D721Med (cell line): ENCODE measurements at regions not wholly inside any gene's neighbourhood (a gene's known extent, or its start where the extent isn't known, plus 50 kb on each side); places are given as distances from the start of the nearest gene placed in this dataset.

ENCODE experiments used
- DNase-seq: peaks from one replicate; pipeline ENCODE4 v3.0.0; 2011; ENCODE audit warnings: low spot score; ENCODE audit not compliant: insufficient read length
- FAIRE-seq: peaks from 2 replicates; lab custom pipeline; 2011; peaks lifted over from hg19 to GRCh38; lab: Jason Lieb, UNC
- TF ChIP-seq, protein P1 (sequence below): IDR thresholded peaks from 2 replicates; pipeline ENCODE4 v1.5.1; 2012; ENCODE audit warnings: mild to moderate bottlenecking, control low read depth; ENCODE audit not compliant: insufficient read depth; ENCODE audit errors: missing control alignments

DNA sequence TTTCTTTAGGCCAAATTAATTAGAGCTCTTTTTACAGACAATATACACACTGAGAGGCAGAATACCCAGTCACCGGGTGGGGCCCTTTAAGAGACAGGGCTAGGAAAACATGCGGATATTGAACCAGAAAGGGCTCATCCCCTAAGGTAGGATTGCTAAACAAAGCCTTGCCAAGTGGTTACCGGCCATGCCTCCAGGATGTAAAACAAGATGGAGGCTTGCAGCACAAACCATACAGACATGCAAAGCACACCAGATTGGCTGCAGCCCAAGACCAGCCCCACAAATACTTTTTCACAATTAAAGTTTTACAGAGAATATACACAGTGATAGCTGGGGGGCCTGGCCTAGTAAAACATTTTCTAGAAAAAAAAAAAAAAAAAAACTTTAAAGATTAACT is 210.0 kb downstream of the KLHL4 start:
- FAIRE-seq = no peak
- DNase-seq = no peak
- TF ChIP-seq, protein P1, sequence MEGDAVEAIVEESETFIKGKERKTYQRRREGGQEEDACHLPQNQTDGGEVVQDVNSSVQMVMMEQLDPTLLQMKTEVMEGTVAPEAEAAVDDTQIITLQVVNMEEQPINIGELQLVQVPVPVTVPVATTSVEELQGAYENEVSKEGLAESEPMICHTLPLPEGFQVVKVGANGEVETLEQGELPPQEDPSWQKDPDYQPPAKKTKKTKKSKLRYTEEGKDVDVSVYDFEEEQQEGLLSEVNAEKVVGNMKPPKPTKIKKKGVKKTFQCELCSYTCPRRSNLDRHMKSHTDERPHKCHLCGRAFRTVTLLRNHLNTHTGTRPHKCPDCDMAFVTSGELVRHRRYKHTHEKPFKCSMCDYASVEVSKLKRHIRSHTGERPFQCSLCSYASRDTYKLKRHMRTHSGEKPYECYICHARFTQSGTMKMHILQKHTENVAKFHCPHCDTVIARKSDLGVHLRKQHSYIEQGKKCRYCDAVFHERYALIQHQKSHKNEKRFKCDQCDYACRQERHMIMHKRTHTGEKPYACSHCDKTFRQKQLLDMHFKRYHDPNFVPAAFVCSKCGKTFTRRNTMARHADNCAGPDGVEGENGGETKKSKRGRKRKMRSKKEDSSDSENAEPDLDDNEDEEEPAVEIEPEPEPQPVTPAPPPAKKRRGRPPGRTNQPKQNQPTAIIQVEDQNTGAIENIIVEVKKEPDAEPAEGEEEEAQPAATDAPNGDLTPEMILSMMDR = no peak

DNA sequence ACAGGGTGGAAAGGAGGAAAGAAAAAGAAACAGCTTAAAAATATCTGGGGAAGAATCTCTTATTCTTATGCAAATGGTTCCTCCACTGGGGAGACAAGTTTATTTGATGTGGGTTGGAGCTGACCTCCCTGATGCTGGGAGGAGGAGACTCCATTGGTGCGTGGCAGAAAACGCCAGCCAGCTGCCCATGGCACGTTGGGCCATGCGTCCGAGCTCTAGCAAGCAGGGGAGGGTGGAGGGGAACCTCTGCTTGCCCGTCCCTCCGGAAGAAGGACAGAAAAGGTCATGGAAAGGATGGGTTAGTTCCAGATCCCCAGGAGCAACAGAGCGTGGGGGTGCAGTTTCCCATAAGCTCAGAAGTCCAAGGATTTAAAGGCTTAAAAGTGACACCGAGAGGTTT is 210.4 kb downstream of the KLHL4 start:
- TF ChIP-seq, protein P1 = no peak
- FAIRE-seq (no peak), DNase-seq (no peak)

DNA sequence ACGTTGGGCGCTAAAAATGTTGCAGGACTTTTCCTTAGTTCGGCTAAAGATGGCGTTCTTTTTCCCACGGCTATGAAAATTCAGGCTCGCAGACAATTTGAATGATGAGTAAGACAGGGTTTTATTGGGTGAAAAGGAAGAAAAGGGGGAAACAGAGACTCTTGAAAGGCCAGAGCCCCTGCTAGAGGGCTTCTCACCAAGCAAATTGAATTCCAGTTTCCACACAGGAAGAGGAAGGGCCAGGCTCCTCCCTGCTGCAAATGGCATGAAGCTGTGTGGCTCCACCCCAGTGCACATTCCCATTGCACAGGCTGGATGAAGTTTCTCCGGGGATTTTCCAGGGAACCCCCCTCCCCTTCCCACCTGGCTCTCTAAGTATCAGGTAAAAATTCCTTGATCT is 210.9 kb downstream of the KLHL4 start:
- TF ChIP-seq, protein P1 = no peak
- DNase-seq = no peak
- FAIRE-seq = no peak

DNA sequence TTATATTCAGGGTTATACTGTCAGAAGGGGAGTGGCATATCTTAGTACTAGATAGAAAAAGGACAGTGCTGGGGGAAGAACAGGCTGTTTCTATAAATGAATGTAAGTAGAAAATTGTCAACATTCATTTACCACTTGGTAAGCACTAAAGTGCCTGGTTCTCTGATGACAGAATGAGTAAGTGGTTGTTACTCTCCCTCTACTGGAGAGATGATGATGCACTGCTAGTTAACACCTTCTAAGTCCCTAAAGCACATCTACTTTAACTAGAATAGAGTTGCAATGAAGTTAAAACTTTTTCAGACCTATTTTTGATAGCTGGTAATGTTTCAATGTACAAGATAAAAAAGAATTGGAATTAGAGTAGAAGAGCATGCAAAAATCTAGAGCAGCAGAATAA is 214.5 kb downstream of the KLHL4 start:
- FAIRE-seq = no peak
- TF ChIP-seq, protein P1 = no peak
- no peak for DNase-seq

DNA sequence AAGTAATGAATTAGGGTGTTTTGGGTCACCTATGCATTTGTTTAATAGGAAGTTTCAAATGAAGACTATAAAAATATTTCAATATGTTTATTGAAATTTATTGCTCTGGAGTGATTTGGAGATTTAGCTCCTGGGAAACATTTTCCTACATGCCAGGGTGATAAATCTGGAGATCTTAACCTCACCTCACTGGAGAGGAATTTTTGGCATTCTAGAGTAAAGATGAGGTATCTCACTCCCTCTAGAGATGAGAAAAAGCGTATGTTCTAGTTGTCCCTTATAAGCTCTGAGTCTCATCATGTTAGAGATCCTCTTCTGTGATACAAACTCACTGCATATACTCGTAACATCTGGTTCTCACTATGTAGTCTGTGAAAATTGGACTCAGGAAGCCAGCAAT is 219.0 kb downstream of the KLHL4 start:
- FAIRE-seq (no peak), DNase-seq (no peak)
- TF ChIP-seq, protein P1 = no peak

DNA sequence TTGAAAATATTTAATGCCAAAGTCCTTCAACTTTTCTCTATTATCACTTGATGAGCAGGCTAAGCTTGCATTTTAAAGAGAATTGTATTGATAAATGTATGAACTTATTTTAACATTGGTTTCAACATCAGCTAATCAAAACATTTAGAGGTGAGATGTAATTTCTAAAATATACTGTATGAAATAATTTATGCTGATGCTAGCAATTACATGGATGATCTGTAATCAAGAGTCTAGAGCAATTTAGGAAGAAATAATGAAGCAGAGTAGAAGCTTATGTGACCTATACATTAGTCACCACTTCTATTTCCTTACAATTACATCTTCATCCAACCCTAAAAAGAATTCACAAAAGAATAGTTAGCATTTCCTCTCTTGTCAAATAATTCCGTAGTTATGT is 226.8 kb downstream of the KLHL4 start:
- FAIRE-seq = no peak
- TF ChIP-seq, protein P1 = no peak
- no peak for DNase-seq

DNA sequence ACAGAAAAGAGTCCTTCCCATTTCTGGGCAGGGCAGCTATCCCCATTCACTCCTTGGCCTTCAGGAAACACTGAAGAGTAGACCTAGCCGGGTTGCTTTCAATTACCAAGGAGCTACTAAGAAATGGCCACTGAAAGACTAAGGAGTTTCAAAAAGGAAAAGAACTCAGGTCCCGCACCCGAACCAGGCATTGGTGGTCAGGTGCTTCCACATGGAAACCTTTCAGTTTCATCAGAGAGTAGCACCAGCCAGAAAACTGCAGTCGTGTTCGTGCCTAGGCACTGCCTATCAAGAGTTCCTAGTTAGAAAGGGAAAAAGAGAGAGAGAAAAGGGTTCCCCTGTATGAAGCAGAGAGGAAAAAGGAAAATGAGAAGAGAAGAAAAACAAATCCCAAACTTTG is 237.9 kb downstream of the KLHL4 start:
- DNase-seq (no peak), FAIRE-seq (no peak)

More for the DNA sequence above, 237.9 kb downstream of the KLHL4 start:
- TF ChIP-seq, protein P1 = no peak
